ENCODE measurements at regions not wholly inside any gene's neighbourhood (a gene's known extent, or its start where the extent isn't known, plus 50 kb on each side); places are given as distances from the start of the nearest gene placed in this dataset.

DNA sequence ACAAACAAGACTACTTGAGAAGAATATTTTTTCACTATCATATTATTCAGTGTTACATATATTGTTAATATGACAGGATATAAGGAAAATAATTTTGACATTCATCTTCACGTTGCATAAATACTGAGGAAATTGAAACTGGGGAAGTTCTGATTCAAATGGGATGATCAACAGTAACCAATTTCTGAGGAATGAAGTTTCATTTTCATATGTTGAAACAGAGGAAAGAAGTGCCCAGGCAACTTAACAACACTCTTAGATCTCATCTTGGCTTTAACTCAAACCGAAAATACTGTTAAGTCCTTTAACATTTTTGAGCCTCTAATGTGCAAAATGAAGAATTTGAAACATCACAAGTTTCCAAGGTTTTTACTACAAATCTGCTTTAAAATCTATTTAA lies 612.2 kb upstream of the VRK2 start:
- Histone ChIP-seq H3K9me2 (replicated peaks; ENCODE audit: low read depth, low read length) (no peaks in the 10 kb centered on the region), H3K27me3 (ENCODE audit: insufficient read depth, low read length, poor library complexity, severe bottlenecking) (no peaks in the 10 kb centered on the region), H3K79me2 (ENCODE audit: insufficient read depth, low read length) (no peaks in the 10 kb centered on the region), H3K9me3 (ENCODE audit: insufficient read depth, low read depth, low read length) (no peaks in the 10 kb centered on the region), H2AFZ (ENCODE audit: low read length) (no peak overlapping the region), H3K4me1 (ENCODE audit: insufficient read depth, low read length, poor library complexity, severe bottlenecking) (no peaks in the 10 kb centered on the region), H3K9ac (ENCODE audit: low read depth, low read length, poor library complexity, severe bottlenecking) (no peak overlapping the region), H3F3A (ENCODE audit: low read depth) (no peaks in the 10 kb centered on the region), H3K4me3 (ENCODE audit: low read length, poor library complexity, severe bottlenecking) (no peak overlapping the region), H4K20me1 (ENCODE audit: insufficient read depth, low read length, poor library complexity, severe bottlenecking) (no peaks in the 10 kb centered on the region), H3K36me3 (ENCODE audit: insufficient read depth, low read length) (no peaks in the 10 kb centered on the region), H3K4me2 (ENCODE audit: low read depth, low read length, poor library complexity, severe bottlenecking) (no peak overlapping the region)
- TF ChIP-seq, protein P1, sequence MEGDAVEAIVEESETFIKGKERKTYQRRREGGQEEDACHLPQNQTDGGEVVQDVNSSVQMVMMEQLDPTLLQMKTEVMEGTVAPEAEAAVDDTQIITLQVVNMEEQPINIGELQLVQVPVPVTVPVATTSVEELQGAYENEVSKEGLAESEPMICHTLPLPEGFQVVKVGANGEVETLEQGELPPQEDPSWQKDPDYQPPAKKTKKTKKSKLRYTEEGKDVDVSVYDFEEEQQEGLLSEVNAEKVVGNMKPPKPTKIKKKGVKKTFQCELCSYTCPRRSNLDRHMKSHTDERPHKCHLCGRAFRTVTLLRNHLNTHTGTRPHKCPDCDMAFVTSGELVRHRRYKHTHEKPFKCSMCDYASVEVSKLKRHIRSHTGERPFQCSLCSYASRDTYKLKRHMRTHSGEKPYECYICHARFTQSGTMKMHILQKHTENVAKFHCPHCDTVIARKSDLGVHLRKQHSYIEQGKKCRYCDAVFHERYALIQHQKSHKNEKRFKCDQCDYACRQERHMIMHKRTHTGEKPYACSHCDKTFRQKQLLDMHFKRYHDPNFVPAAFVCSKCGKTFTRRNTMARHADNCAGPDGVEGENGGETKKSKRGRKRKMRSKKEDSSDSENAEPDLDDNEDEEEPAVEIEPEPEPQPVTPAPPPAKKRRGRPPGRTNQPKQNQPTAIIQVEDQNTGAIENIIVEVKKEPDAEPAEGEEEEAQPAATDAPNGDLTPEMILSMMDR (conservative IDR thresholded peaks at IDR 0.05; ENCODE audit: low read length): no peak
- no peak for TF ChIP-seq EZH2phosphoT487 (IDR thresholded peaks at IDR 0.05; ENCODE audit: borderline replicate concordance)

DNA sequence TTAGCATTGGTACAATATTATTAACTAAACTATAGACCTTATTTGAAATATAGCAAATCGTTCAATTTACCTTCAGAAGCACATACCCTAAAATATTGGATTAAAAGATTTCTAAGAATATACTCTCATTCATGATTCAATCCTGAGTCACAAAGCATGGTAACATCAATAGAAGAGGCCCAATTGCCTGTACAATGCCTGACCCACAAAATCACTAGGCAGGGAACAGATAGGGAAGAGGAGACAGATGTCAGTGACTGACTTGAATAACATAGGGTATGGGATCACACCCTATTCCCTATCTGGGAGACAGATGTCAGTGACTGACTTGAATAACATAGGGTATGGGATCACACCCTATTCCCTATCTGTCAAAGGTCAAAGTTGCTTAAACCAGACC lies 611.6 kb upstream of the VRK2 start:
- Histone ChIP-seq H3K4me1 (ENCODE audit: insufficient read depth, low read length, poor library complexity, severe bottlenecking) (no peaks in the 10 kb centered on the region), H3K9ac (ENCODE audit: low read depth, low read length, poor library complexity, severe bottlenecking) (no peak overlapping the region), H3K36me3 (ENCODE audit: insufficient read depth, low read length) (no peaks in the 10 kb centered on the region), H4K20me1 (ENCODE audit: insufficient read depth, low read length, poor library complexity, severe bottlenecking) (no peaks in the 10 kb centered on the region), H3K9me2 (replicated peaks; ENCODE audit: low read depth, low read length) (no peaks in the 10 kb centered on the region), H3K4me3 (ENCODE audit: low read length, poor library complexity, severe bottlenecking) (no peak overlapping the region), H2AFZ (ENCODE audit: low read length) (no peak overlapping the region), H3K9me3 (ENCODE audit: insufficient read depth, low read depth, low read length) (no peaks in the 10 kb centered on the region), H3K4me2 (ENCODE audit: low read depth, low read length, poor library complexity, severe bottlenecking) (no peak overlapping the region), H3K27me3 (ENCODE audit: insufficient read depth, low read length, poor library complexity, severe bottlenecking) (no peaks in the 10 kb centered on the region), H3K79me2 (ENCODE audit: insufficient read depth, low read length) (no peaks in the 10 kb centered on the region), H3F3A (ENCODE audit: low read depth) (no peaks in the 10 kb centered on the region)
- TF ChIP-seq, protein P1 (conservative IDR thresholded peaks at IDR 0.05; ENCODE audit: low read length): no peak
- no peak for TF ChIP-seq EZH2phosphoT487 (IDR thresholded peaks at IDR 0.05; ENCODE audit: borderline replicate concordance)

DNA sequence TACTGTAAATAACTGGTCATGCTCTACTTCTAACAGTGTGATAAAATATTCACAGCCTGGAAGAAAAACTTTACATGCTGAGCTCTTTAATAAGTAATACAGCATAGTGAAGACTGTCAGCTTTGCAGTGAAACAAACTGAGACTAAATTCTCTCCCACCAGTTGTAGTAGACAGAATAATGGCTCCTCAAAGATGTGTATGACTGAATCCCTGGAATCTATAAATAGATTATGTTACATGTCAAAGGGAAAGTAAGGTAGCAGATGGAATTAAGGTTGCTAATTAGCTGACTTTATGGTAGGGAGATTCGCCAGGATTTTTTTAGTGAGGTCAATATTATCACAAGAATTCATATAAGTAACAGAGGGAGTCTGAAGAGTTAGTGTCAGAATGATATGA lies 609.5 kb upstream of the VRK2 start:
- Histone ChIP-seq H3K27me3 (ENCODE audit: insufficient read depth, low read length, poor library complexity, severe bottlenecking) (no peaks in the 10 kb centered on the region), H3F3A (ENCODE audit: low read depth) (no peaks in the 10 kb centered on the region), H3K9me3 (ENCODE audit: insufficient read depth, low read depth, low read length) (no peaks in the 10 kb centered on the region), H3K4me1 (ENCODE audit: insufficient read depth, low read length, poor library complexity, severe bottlenecking) (no peaks in the 10 kb centered on the region), H3K4me3 (ENCODE audit: low read length, poor library complexity, severe bottlenecking) (no peak overlapping the region), H3K36me3 (ENCODE audit: insufficient read depth, low read length) (no peaks in the 10 kb centered on the region), H3K4me2 (ENCODE audit: low read depth, low read length, poor library complexity, severe bottlenecking) (no peak overlapping the region), H2AFZ (ENCODE audit: low read length) (no peak overlapping the region), H3K9me2 (replicated peaks; ENCODE audit: low read depth, low read length) (no peaks in the 10 kb centered on the region), H4K20me1 (ENCODE audit: insufficient read depth, low read length, poor library complexity, severe bottlenecking) (no peaks in the 10 kb centered on the region), H3K79me2 (ENCODE audit: insufficient read depth, low read length) (no peaks in the 10 kb centered on the region), H3K9ac (ENCODE audit: low read depth, low read length, poor library complexity, severe bottlenecking) (no peak overlapping the region)
- TF ChIP-seq, protein P1 (conservative IDR thresholded peaks at IDR 0.05; ENCODE audit: low read length): no peak
- no peak for TF ChIP-seq EZH2phosphoT487 (IDR thresholded peaks at IDR 0.05; ENCODE audit: borderline replicate concordance)
